Panc1 (cell line): ENCODE measurements at regions not wholly inside any gene's neighbourhood (a gene's known extent, or its start where the extent isn't known, plus 50 kb on each side); places are given as distances from the start of the nearest gene placed in this dataset.

Experiments used
- ATAC-seq: fragments of 200-7000 bp; cut with Tn5 transposase; 2 replicates; pipeline ENCODE4 v1.9.1; 2020; ENCODE audit warnings: mild to moderate bottlenecking, moderate library complexity
- BruUV-seq: library from RNA; stranded (reverse); fragments of 400-500 nt; replicated peaks from 2 replicates; lab custom pipeline; 2021; lab: Mats Ljungman, UMichigan
- CTCF ChIA-PET: fragments of 300-600 bp; sonication (Branson Sonifier 250); formaldehyde crosslinking; loops from one replicate; lab custom pipeline; 2022; ENCODE audit warnings: antibody characterized with exemption; lab: Charles Lee
- POLR2A ChIA-PET: fragments of 300-600 bp; sonication (Branson Sonifier 250); formaldehyde crosslinking; loops from one replicate; lab custom pipeline; 2022; ENCODE audit warnings: antibody characterized with exemption; lab: Charles Lee
- DNase-seq: peaks from one replicate; pipeline ENCODE4 v3.0.0-alpha.2; 2010; ENCODE audit warnings: low read depth, low spot score
- H3K27ac ChIP-seq: 2 replicates; pipeline ENCODE4 v1.5.1; 2011; ENCODE audit warnings: mild to moderate bottlenecking, low read length, inconsistent platforms
- H3K27me3 ChIP-seq: fragments of 200-500 bp; sonication (Bioruptor generic); 2 replicates; pipeline ENCODE4 v1.6.0; 2014; ENCODE audit warnings: low read length, inconsistent platforms; ENCODE audit not compliant: control insufficient read depth, insufficient read depth
- H3K36me3 ChIP-seq: fragments of 200-500 bp; sonication (Bioruptor generic); 2 replicates; pipeline ENCODE4 v1.5.1; 2014; ENCODE audit warnings: inconsistent platforms, mild to moderate bottlenecking, low read length, moderate library complexity; ENCODE audit not compliant: control insufficient read depth, insufficient read depth
- H3K4me1 ChIP-seq: 2 replicates; pipeline ENCODE4 v1.5.1; 2011; ENCODE audit warnings: inconsistent platforms, mild to moderate bottlenecking, low read length, moderate library complexity; ENCODE audit not compliant: control insufficient read depth, insufficient read depth
- H3K4me3 ChIP-seq, 2 experiments: 2 replicates each; pipeline ENCODE4 v1.5.1; 2011 to 2012; ENCODE audit warnings: low read depth in 2 of 2, low read length in 2 of 2, mild to moderate bottlenecking in 2 of 2, inconsistent platforms in 1 of 2, moderate library complexity in 1 of 2
- H3K9me3 ChIP-seq: fragments of 200-500 bp; sonication (Bioruptor generic); 2 replicates; pipeline ENCODE4 v1.5.1; 2014; ENCODE audit warnings: low read depth, mild to moderate bottlenecking, inconsistent platforms, low read length, moderate library complexity; ENCODE audit not compliant: control insufficient read depth, insufficient read depth
- POLR2AphosphoS5 ChIP-seq: IDR thresholded peaks from 2 replicates; pipeline ENCODE4 v1.6.1; 2012; ENCODE audit warnings: mild to moderate bottlenecking, low read depth, low read length, moderate library complexity
- SIN3A ChIP-seq: IDR thresholded peaks from 2 replicates; pipeline ENCODE4 v1.6.1; 2012; ENCODE audit warnings: low read depth, mild to moderate bottlenecking, low read length, moderate library complexity, borderline replicate concordance; ENCODE audit not compliant: insufficient read depth
- TCF7L2 ChIP-seq: IDR thresholded peaks from 2 replicates; pipeline ENCODE4 v1.6.1; 2011; ENCODE audit warnings: mild to moderate bottlenecking, low read depth, low read length, inconsistent platforms
- in situ Hi-C: cut with HindIII; loops from 2 replicates; pipeline ENCODE4 v1.10.0; 2016; ENCODE audit warnings: low sequenced_read_pairs, low pct_unique_long_range_greater_than_20kb
- intact Hi-C: fragments of 100-400 bp; cut with micrococcal nuclease; formaldehyde crosslinking; loops from one replicate; pipeline ENCODE4 v1.10.0; 2022; ENCODE audit not compliant: unreplicated experiment
- TF ChIP-seq, protein P1 (sequence below), 2 experiments: IDR thresholded peaks; 2 replicates each; pipeline ENCODE4 v1.6.1; 2011 to 2012; ENCODE audit warnings: low read depth in 2 of 2, control low read depth in 1 of 2, low read length in 1 of 2, mild to moderate bottlenecking in 1 of 2, moderate library complexity in 1 of 2; ENCODE audit not compliant: insufficient read depth in 1 of 2
- TF ChIP-seq, protein P2 (sequence below): fragments of 450-650 bp; IDR thresholded peaks from 2 replicates; pipeline ENCODE4 v1.5.1; 2017; ENCODE audit warnings: mild to moderate bottlenecking

DNA sequence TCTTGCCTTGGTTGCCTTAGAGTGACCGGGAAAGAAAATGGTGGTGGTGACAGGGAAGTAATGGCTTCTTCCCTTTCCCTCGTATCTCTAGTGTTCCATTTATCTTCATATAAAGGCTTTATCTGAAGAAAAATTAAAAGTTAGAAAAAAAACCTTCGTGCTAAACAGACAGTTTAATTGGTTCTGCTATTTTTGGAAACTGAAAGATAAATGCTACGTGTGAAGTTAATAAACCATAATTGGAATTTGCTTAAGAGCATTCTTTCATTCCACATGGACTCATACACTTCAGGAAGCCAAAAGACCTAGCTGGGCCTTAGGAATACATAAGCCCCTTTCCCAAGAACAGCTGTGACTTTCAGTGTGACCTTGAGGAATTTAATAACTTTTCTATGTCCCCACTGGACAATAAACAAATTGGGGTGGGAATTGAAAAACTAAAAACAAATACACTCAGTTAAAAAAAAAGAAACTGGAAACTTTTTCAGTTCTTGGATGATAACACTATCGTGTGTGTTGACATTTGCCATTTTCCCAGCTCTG, 818.8 kb upstream of the WWC1 start:
- ATAC-seq, result no peak
- in situ Hi-C loops (no loop called here), intact Hi-C loops (no loop called here)
- Histone ChIP-seq H3K9me3 (no peaks in the 10 kb centered on the region), H3K27me3 (no peaks in the 10 kb centered on the region), H3K27ac (no peak overlapping the region), H3K4me1 (no peaks in the 10 kb centered on the region), H3K36me3 (no peaks in the 10 kb centered on the region), H3K4me3 (no peak overlapping the region)
- ChIA-PET POLR2A (no interaction called here), CTCF (no interaction called here)
- TF ChIP-seq, protein P1, sequence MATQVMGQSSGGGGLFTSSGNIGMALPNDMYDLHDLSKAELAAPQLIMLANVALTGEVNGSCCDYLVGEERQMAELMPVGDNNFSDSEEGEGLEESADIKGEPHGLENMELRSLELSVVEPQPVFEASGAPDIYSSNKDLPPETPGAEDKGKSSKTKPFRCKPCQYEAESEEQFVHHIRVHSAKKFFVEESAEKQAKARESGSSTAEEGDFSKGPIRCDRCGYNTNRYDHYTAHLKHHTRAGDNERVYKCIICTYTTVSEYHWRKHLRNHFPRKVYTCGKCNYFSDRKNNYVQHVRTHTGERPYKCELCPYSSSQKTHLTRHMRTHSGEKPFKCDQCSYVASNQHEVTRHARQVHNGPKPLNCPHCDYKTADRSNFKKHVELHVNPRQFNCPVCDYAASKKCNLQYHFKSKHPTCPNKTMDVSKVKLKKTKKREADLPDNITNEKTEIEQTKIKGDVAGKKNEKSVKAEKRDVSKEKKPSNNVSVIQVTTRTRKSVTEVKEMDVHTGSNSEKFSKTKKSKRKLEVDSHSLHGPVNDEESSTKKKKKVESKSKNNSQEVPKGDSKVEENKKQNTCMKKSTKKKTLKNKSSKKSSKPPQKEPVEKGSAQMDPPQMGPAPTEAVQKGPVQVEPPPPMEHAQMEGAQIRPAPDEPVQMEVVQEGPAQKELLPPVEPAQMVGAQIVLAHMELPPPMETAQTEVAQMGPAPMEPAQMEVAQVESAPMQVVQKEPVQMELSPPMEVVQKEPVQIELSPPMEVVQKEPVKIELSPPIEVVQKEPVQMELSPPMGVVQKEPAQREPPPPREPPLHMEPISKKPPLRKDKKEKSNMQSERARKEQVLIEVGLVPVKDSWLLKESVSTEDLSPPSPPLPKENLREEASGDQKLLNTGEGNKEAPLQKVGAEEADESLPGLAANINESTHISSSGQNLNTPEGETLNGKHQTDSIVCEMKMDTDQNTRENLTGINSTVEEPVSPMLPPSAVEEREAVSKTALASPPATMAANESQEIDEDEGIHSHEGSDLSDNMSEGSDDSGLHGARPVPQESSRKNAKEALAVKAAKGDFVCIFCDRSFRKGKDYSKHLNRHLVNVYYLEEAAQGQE (IDR thresholded peaks at IDR 0.05; ENCODE audit: insufficient read depth in 1 of 2, low read depth in 2 of 2, low read length in 1 of 2), result no peak
- TF ChIP-seq TCF7L2 (no peak), SIN3A (no peak), POLR2AphosphoS5 (no peak)
- TF ChIP-seq, protein P2, sequence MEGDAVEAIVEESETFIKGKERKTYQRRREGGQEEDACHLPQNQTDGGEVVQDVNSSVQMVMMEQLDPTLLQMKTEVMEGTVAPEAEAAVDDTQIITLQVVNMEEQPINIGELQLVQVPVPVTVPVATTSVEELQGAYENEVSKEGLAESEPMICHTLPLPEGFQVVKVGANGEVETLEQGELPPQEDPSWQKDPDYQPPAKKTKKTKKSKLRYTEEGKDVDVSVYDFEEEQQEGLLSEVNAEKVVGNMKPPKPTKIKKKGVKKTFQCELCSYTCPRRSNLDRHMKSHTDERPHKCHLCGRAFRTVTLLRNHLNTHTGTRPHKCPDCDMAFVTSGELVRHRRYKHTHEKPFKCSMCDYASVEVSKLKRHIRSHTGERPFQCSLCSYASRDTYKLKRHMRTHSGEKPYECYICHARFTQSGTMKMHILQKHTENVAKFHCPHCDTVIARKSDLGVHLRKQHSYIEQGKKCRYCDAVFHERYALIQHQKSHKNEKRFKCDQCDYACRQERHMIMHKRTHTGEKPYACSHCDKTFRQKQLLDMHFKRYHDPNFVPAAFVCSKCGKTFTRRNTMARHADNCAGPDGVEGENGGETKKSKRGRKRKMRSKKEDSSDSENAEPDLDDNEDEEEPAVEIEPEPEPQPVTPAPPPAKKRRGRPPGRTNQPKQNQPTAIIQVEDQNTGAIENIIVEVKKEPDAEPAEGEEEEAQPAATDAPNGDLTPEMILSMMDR, result no peak
- DNase-seq, result no peak
- no TSS peak for BruUV-seq

DNA sequence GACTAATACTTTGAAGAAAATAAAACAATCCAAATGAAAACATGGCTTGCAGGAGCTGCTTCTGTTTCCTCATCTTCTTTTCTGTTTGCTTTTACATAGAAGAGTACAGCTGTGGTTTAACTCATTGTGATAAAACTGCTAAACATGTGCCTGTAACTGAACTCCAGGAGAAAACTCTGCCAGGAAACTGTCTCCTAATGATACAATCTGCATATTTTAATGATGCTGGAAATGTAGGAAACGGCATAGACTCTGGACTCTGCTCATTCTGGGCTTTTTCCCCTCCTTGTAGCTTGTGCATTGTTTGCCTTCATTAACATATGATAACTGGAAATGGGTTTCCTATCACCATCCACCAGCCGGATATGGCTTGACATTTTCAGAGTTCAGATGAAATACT, 813.3 kb upstream of the WWC1 start:
- intact Hi-C loops, result no loop called here
- H3K36me3 ChIP-seq, result no peaks in the 10 kb centered on the region
- no peaks in the 10 kb centered on the region for H3K27me3 ChIP-seq
- no peaks in the 10 kb centered on the region for H3K9me3 ChIP-seq
- CTCF ChIA-PET, result no interaction called here
- no peak overlapping the region for H3K4me3 ChIP-seq
- DNase-seq (no peak), ATAC-seq (no peak)
- no peaks in the 10 kb centered on the region for H3K4me1 ChIP-seq
- in situ Hi-C loops, result no loop called here
- POLR2A ChIA-PET, result no interaction called here
- no peak overlapping the region for H3K27ac ChIP-seq
- TF ChIP-seq TCF7L2, result no peak
- no peak for TF ChIP-seq SIN3A
- TF ChIP-seq, protein P2, result no peak
- no peak for TF ChIP-seq POLR2AphosphoS5
- no TSS peak for BruUV-seq
